ENCODE measurements at regions not wholly inside any gene's neighbourhood (a gene's known extent, or its start where the extent isn't known, plus 50 kb on each side); places are given as distances from the start of the nearest gene placed in this dataset.

DNA sequence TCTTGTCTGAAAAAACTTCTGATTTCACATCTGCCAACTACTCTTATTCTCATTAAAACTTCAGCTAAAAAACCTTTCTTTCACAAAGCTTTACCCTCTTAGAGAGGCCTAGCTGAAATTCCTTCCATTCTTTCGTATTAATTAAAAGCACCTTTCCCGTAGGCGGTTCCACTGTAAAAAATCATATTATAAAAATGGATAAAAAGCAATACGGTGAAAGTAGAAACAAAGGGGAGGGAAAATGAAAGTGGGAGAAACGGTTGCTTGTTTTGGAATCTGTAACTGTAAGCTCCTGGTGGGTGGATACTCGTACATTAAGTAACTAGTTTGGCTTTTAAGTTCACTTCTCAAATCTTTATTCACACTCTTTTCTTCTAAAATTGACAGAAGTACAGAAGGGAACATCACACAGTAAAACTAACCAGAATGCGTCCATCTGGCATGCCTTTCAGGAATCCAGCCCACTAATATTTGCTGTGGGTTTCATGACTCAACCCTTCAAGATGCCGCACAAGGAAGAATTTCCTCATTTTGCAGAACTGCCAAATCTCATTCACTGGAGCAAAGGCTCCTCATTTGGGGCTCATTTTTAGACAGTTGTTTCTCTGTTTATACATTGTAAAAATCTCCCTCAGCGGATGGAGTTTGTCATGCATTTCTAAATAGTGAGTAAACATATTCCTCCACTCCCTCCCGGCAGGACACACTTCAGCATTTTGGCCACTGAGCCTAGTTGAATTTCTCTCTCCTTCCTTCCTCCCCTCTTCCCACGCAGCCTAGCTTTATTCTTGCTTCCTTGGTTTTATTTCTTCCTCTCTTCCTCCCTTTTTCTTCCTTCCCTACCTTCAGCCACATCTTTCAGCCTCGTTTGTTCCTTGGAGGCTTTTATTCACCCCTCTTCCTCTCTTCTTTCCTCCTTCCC lies 419.5 kb upstream of the NAALADL2 start:
- ATAC-seq = peak; percentile 64
- TF ChIP-seq, protein P1, sequence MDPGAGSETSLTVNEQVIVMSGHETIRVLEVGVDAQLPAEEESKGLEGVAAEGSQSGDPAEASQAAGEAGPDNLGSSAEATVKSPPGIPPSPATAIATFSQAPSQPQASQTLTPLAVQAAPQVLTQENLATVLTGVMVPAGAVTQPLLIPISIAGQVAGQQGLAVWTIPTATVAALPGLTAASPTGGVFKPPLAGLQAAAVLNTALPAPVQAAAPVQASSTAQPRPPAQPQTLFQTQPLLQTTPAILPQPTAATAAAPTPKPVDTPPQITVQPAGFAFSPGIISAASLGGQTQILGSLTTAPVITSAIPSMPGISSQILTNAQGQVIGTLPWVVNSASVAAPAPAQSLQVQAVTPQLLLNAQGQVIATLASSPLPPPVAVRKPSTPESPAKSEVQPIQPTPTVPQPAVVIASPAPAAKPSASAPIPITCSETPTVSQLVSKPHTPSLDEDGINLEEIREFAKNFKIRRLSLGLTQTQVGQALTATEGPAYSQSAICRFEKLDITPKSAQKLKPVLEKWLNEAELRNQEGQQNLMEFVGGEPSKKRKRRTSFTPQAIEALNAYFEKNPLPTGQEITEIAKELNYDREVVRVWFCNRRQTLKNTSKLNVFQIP (CRISPR knock-in tag; IDR thresholded peaks at IDR 0.05; ENCODE audit: borderline replicate concordance, low read depth) = 0 out of 2 replicates have a peak, but pooled peaks have one; percentile 14
- no peak for TF ChIP-seq BACH2 (CRISPR knock-in tag; IDR thresholded peaks at IDR 0.05; ENCODE audit: borderline replicate concordance)

DNA sequence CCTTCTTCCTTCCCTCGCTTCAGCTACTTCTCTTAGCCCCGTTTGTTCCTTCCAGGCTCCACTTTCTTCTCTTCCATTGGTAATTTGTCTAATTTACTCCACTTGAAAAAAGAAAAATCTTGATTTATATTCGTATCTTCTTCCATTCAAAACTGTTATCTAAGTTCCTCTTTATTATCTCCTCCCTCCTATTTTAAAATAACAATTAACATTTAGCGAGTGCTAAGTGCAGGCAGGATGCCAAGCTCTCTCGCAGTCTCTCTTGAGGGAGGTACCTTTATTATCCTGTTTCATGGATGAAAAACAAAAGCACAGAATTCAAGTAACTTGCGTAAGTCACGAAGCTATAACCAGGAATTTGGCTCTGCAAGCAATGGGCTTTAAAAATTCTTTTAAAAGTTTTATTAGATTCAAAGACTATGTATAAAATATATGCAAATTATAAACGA lies 418.9 kb upstream of the NAALADL2 start:
- no peak; the same call in 2 of the 3 replicates for ATAC-seq
- TF ChIP-seq ZFP3 (CRISPR knock-in tag; IDR thresholded peaks at IDR 0.05) = no peak
- TF ChIP-seq CSDC2 (CRISPR knock-in tag; IDR thresholded peaks at IDR 0.05) = no peak
- no peak for TF ChIP-seq GLIS3 (CRISPR knock-in tag; IDR thresholded peaks at IDR 0.05)
- TF ChIP-seq ISL1 (CRISPR knock-in tag; IDR thresholded peaks at IDR 0.05) = no peak
- TF ChIP-seq, protein P1 (CRISPR knock-in tag; IDR thresholded peaks at IDR 0.05; ENCODE audit: borderline replicate concordance, low read depth) = no peak
- TF ChIP-seq ZNF565 (CRISPR knock-in tag; conservative IDR thresholded peaks at IDR 0.05; ENCODE audit: low read depth) = no peak
- no peak for TF ChIP-seq TOX (CRISPR knock-in tag; IDR thresholded peaks at IDR 0.05; ENCODE audit: borderline replicate concordance)

DNA sequence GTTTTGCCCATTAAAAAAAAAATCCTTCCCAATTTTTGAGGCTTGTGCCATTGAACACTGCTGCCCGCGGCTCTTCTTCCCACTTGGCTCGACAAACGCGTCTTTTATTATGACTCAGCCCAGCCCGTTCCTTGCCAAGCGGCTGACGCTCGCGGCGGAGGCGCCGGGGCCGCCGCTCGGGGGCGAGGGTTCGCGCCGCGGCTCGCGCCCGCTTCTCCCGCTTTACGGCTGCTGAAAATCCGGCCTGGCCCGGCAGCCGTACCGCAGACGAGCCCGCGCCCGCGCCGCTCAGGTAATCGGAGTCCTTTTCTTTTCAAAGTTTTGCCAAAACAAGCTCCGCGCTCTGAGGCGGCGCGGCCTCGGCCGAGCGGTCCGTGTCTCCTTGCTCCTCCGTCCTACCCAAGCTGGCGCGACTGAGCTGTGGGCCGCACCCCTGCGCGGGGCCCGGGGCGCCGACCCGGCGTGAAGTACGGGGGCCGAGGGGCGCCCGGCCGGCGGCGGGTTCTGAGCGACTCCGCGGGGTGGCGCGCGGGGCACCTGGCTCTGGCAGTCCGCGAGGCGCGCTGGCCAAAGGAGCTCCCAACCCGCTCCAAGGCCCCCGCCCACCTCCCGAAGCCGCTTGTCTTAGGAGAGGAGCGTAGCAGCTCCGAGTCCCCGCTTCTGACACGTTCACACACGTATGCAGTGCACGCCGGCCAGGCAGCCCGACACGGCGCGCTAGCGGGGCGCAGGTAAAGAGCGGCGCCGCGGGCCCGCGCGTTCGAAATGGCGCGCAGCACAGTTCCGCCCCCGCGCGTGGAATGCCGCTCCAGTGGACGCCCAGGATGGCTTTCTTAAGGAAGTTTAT lies 418.2 kb upstream of the NAALADL2 start:
- TF ChIP-seq, protein P1 (CRISPR knock-in tag; IDR thresholded peaks at IDR 0.05; ENCODE audit: borderline replicate concordance, low read depth) = no peak
- no peak for TF ChIP-seq RARB (CRISPR knock-in tag; IDR thresholded peaks at IDR 0.05)
- TF ChIP-seq ZFP30 (CRISPR knock-in tag; IDR thresholded peaks at IDR 0.05) = no peak
- TF ChIP-seq OSR1 (CRISPR knock-in tag; IDR thresholded peaks at IDR 0.05) = no peak
- 0 out of 2 replicates have a peak, but pooled peaks have one; percentile 60 for TF ChIP-seq CSDC2 (CRISPR knock-in tag; IDR thresholded peaks at IDR 0.05)
- TF ChIP-seq, protein P2, sequence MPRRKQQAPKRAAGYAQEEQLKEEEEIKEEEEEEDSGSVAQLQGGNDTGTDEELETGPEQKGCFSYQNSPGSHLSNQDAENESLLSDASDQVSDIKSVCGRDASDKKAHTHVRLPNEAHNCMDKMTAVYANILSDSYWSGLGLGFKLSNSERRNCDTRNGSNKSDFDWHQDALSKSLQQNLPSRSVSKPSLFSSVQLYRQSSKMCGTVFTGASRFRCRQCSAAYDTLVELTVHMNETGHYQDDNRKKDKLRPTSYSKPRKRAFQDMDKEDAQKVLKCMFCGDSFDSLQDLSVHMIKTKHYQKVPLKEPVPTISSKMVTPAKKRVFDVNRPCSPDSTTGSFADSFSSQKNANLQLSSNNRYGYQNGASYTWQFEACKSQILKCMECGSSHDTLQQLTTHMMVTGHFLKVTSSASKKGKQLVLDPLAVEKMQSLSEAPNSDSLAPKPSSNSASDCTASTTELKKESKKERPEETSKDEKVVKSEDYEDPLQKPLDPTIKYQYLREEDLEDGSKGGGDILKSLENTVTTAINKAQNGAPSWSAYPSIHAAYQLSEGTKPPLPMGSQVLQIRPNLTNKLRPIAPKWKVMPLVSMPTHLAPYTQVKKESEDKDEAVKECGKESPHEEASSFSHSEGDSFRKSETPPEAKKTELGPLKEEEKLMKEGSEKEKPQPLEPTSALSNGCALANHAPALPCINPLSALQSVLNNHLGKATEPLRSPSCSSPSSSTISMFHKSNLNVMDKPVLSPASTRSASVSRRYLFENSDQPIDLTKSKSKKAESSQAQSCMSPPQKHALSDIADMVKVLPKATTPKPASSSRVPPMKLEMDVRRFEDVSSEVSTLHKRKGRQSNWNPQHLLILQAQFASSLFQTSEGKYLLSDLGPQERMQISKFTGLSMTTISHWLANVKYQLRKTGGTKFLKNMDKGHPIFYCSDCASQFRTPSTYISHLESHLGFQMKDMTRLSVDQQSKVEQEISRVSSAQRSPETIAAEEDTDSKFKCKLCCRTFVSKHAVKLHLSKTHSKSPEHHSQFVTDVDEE (CRISPR knock-in tag; IDR thresholded peaks at IDR 0.05) = peak; percentile 26; the same call in 1 of the 2 replicates
- no peak for TF ChIP-seq ARNTL (CRISPR knock-in tag; IDR thresholded peaks at IDR 0.05; ENCODE audit: borderline replicate concordance, low read depth)
- TF ChIP-seq, protein P3, sequence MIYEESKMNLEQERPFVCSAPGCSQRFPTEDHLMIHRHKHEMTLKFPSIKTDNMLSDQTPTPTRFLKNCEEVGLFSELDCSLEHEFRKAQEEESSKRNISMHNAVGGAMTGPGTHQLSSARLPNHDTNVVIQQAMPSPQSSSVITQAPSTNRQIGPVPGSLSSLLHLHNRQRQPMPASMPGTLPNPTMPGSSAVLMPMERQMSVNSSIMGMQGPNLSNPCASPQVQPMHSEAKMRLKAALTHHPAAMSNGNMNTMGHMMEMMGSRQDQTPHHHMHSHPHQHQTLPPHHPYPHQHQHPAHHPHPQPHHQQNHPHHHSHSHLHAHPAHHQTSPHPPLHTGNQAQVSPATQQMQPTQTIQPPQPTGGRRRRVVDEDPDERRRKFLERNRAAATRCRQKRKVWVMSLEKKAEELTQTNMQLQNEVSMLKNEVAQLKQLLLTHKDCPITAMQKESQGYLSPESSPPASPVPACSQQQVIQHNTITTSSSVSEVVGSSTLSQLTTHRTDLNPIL (CRISPR knock-in tag; IDR thresholded peaks at IDR 0.05; ENCODE audit: low read depth) = no peak
- TF ChIP-seq ZC3H10 (CRISPR knock-in tag; IDR thresholded peaks at IDR 0.05) = no peak
- TF ChIP-seq, protein P4, sequence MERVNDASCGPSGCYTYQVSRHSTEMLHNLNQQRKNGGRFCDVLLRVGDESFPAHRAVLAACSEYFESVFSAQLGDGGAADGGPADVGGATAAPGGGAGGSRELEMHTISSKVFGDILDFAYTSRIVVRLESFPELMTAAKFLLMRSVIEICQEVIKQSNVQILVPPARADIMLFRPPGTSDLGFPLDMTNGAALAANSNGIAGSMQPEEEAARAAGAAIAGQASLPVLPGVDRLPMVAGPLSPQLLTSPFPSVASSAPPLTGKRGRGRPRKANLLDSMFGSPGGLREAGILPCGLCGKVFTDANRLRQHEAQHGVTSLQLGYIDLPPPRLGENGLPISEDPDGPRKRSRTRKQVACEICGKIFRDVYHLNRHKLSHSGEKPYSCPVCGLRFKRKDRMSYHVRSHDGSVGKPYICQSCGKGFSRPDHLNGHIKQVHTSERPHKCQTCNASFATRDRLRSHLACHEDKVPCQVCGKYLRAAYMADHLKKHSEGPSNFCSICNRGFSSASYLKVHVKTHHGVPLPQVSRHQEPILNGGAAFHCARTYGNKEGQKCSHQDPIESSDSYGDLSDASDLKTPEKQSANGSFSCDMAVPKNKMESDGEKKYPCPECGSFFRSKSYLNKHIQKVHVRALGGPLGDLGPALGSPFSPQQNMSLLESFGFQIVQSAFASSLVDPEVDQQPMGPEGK (CRISPR knock-in tag; IDR thresholded peaks at IDR 0.05; ENCODE audit: borderline replicate concordance) = no peak
- TF ChIP-seq TOX (CRISPR knock-in tag; IDR thresholded peaks at IDR 0.05; ENCODE audit: borderline replicate concordance) = no peak
- TF ChIP-seq SNAI2 (CRISPR knock-in tag; IDR thresholded peaks at IDR 0.05) = no peak
- no peak for TF ChIP-seq PPARA (CRISPR knock-in tag; IDR thresholded peaks at IDR 0.05; ENCODE audit: borderline replicate concordance)
- TF ChIP-seq ZNF8 (CRISPR knock-in tag; IDR thresholded peaks at IDR 0.05) = no peak
- peak; percentile 82 for ATAC-seq
